Activated T-cell treated with anti-CD3 and anti-CD28 coated beads for 4 hours (primary cell): ENCODE measurements at regions not wholly inside any gene's neighbourhood (a gene's known extent, or its start where the extent isn't known, plus 50 kb on each side); places are given as distances from the start of the nearest gene placed in this dataset.

Experiments used
- DNase-seq: peaks from one replicate; pipeline ENCODE4 v3.0.0-alpha.2; 2020

GRCh38 chr6:25013246-25013645 is 77.5 kb upstream of the RIPOR2 start:
- DNase-seq = no peak

DNA sequence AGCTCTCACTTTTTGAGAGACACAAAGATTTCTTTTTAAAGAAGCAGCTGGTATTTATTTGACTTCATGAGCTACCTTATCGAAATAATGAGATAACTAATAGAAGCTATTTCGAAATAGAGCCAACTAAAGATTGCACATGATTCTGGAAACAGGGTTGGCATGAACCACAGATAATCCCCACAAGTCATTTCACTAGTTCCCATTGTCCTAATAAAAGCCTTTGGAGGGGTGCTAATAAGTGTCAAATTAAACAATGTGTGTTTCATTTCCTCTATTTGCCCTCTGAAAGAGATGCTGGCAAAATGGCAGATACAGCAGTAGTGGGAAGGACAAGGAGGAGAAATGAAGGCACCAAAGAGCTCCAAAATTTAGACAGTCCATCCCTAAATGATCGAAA is 78.6 kb upstream of the RIPOR2 start:
- no peak for DNase-seq

GRCh38 chr6:25014791-25015560 is 79.2 kb upstream of the RIPOR2 start:
- DNase-seq = no peak

GRCh38 chr6:25016014-25016720 is 80.4 kb upstream of the RIPOR2 start:
- DNase-seq = no peak

GRCh38 chr6:25017486-25017885 is 81.7 kb upstream of the RIPOR2 start:
- no peak for DNase-seq

- peak; percentile 74 for DNase-seq
Measured at GRCh38 chr6:25017932-25018567, 82.3 kb upstream of the RIPOR2 start.

GRCh38 chr6:25018568-25018954 is 82.8 kb upstream of the RIPOR2 start:
- DNase-seq = no peak

GRCh38 chr6:25022140-25022553 is 86.4 kb upstream of the RIPOR2 start:
- no peak for DNase-seq

- no peak for DNase-seq
Measured at GRCh38 chr6:25023781-25024180, 88.0 kb upstream of the RIPOR2 start.

GRCh38 chr6:25024821-25025220 is 89.1 kb upstream of the RIPOR2 start:
- DNase-seq = no peak

GRCh38 chr6:25025248-25025918 is 89.6 kb upstream of the RIPOR2 start:
- no peak for DNase-seq

DNA sequence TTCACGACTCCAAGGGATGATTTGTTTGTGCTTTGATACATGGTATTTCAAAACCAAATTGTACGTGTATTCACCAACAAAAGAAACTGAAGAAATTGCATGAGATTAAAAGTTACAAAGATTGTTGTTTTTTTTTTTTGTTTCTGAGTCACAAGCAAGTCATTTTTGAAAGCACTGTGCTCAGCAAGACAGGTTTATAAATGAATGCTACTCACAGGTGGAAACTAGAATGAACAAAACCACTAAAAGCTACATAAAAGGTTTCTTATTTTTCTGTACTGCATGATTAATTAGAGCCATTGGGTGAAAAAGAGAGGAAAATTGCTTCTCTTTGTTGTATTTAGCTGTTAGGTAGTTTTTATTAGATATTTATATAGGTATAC is 90.2 kb upstream of the RIPOR2 start:
- DNase-seq = no peak

GRCh38 chr6:25026723-25027122 is 91.0 kb upstream of the RIPOR2 start:
- no peak for DNase-seq

GRCh38 chr6:25027221-25027916 is 91.6 kb upstream of the RIPOR2 start:
- peak; percentile 53 for DNase-seq

- no peak for DNase-seq
Measured at GRCh38 chr6:25028328-25028727, 92.6 kb upstream of the RIPOR2 start.

- no peak for DNase-seq
Measured at GRCh38 chr6:25032934-25033333, 97.2 kb upstream of the RIPOR2 start.

DNA sequence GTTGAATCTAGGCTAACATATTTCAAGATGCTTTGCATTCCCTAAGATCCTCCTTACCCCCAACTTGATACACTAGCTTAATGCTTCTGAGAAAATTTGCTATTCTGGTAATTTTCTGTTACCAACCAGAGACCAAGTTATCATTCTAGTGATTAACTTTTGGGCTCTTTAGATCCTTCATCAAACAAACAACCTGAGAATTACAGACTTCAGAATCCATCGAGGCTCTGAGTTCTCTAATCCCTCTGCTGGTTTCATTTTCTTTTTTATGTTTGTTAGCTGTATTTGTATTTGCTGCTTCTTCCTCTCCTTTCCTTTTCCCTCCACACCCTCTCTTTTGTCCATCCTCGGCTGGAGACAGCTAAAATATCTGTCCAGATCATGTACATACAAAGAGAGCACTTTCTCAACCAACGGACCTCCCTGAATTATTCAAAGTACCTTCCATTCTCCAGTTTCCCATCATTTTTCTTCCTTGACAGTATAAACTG is 98.7 kb upstream of the RIPOR2 start:
- no peak for DNase-seq

GRCh38 chr6:25035174-25035511 is 99.4 kb upstream of the RIPOR2 start:
- no peak for DNase-seq

DNA sequence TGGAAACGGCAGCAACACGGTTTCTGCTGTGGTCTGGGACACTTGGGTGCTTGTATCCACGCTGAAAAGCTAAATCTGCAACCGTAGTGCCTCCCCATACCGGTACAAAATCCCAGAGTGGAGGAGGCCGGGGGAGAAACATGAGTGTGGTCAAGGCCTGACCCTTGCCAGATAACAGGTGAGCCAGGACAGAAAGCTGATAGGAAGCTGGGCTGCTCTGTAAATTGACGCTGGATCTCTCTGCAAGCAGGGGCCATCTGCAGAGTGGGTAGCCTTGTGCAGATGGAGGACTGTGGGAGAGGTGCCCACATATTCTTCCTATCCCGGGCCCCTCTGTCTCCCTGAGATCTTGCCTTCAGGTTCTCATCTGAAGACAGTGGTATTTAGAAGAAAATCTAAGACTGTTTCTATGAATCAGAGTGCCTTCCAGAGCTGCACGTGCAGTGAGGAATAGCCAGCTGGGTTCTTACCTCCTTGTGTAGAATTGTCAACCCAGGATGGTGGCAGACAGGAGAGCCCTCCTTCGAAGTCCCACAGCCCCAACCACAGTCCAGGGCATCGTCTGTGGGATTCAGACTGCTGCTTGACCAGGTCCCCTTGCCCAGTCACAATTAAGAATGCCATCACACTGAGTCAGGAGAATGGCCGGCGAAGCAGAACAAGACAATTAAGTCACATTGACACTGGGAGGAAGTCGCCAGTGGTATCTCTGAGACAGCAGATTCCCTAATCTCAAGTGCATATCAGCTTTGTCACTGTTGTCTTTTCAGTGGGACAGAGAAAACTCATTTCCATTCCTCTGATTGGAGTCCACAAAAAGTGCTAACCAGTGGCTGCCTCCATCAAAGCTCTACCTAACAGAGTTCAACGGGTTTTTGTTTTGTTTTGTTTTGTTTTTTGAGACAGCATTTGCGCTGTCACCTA is 100.0 kb upstream of the RIPOR2 start:
- no peak for DNase-seq

DNA sequence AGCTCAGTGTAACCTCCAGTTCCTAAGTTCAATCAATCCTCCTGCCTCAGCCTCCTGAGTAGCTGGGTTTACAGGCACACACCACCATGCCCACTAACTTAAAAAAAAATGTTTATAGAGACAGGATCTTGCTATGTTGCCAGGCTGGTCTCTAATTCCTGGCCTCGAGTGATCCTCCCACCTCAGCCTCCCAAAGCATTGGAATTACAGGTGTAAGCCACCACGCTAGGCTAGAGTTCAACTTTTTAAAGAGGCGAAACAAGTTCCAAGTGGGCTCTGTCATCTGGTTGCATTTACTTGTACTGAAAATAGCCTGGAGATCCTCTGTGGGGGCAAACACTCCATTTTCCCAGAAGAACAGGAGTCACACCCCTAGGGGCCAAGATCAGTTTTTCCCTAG is 100.7 kb upstream of the RIPOR2 start:
- no peak for DNase-seq

DNA sequence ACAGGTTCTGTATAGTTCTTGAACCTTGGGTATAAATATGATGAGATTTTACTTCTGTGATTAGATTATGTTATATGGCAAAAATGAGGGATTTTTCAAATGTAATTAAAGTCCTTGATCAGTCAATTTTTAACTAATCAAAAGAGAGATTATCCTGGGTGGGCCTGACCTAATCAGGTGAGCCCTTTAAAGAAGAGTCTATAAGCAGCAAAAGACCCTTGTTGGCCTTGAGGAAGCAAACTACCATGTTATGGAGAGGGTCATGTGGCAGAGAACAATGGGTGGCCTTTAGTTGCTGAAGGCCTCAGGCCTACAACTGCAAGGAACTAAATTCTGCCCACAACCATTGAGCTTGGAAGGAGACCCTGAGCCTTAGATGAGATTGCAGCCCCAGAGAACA is 102.5 kb upstream of the RIPOR2 start:
- DNase-seq = no peak

- no peak for DNase-seq
Measured at GRCh38 chr6:25038999-25039398, 103.2 kb upstream of the RIPOR2 start.
